ENCODE measurements at regions not wholly inside any gene's neighbourhood (a gene's known extent, or its start where the extent isn't known, plus 50 kb on each side); places are given as distances from the start of the nearest gene placed in this dataset.

GRCh38 chr2:56128235-56128634, 55.6 kb upstream of the CCDC85A start:
- TF ChIP-seq CTCF (IDR thresholded peaks at IDR 0.05) = no peak
- TF ChIP-seq EZH2 (IDR thresholded peaks at IDR 0.05; ENCODE audit: borderline replicate concordance, insufficient read depth, low read depth, low read length, poor library complexity, severe bottlenecking) = no peak

Measured in B cell (primary cell).